GM23338 (cell line): ENCODE measurements at regions not wholly inside any gene's neighbourhood (a gene's known extent, or its start where the extent isn't known, plus 50 kb on each side); places are given as distances from the start of the nearest gene placed in this dataset.

Experiments
- ATAC-seq: fragments of 200-7000 bp; cut with Tn5 transposase; 3 replicates; pipeline ENCODE4 v1.9.1; 2020
- DNase-seq: peaks from one replicate; pipeline ENCODE4 v3.0.0-alpha.2; 2015; ENCODE audit warnings: low spot score
- H2AFZ ChIP-seq: fragments of 200-600 bp; sonication (generic); 2 replicates; pipeline ENCODE4 v1.8.0; 2016; ENCODE audit warnings: antibody characterized with exemption, mild to moderate bottlenecking, moderate library complexity
- H3F3A ChIP-seq: fragments of 200-600 bp; sonication (generic); replicated peaks from 2 replicates; pipeline ENCODE4 v1.8.0; 2017; ENCODE audit warnings: antibody characterized with exemption, mixed run types, low read depth
- H3K27ac ChIP-seq: fragments of 200-600 bp; sonication (generic); 2 replicates; pipeline ENCODE4 v1.6.1; 2016; ENCODE audit warnings: low read depth
- H3K27me3 ChIP-seq: fragments of 200-600 bp; sonication (generic); 2 replicates; pipeline ENCODE4 v1.8.0; 2016; ENCODE audit warnings: mild to moderate bottlenecking, mixed run types, moderate library complexity; ENCODE audit not compliant: insufficient read depth
- H3K36me3 ChIP-seq: fragments of 200-600 bp; sonication (generic); 2 replicates; pipeline ENCODE4 v1.8.0; 2016; ENCODE audit warnings: mild to moderate bottlenecking; ENCODE audit not compliant: insufficient read depth
- H3K4me1 ChIP-seq: fragments of 200-600 bp; sonication (generic); 2 replicates; pipeline ENCODE4 v1.8.0; 2016; ENCODE audit warnings: mild to moderate bottlenecking, moderate library complexity; ENCODE audit not compliant: insufficient read depth
- H3K4me2 ChIP-seq: fragments of 200-600 bp; sonication (generic); 2 replicates; pipeline ENCODE4 v1.7.1; 2017; ENCODE audit warnings: mixed run types
- H3K4me3 ChIP-seq: fragments of 200-600 bp; sonication (generic); 2 replicates; pipeline ENCODE4 v1.6.1; 2016; ENCODE audit warnings: mixed run types
- H3K79me2 ChIP-seq: fragments of 200-600 bp; sonication (generic); replicated peaks from 2 replicates; pipeline ENCODE4 v1.8.0; 2017; ENCODE audit warnings: mild to moderate bottlenecking; ENCODE audit not compliant: insufficient read depth
- H3K9me2 ChIP-seq: fragments of 200-600 bp; sonication (generic); 2 replicates; pipeline ENCODE4 v1.8.0; 2017; ENCODE audit not compliant: insufficient read depth
- H4K20me1 ChIP-seq: fragments of 200-600 bp; sonication (generic); replicated peaks from 2 replicates; pipeline ENCODE4 v1.8.0; 2017; ENCODE audit warnings: mild to moderate bottlenecking; ENCODE audit not compliant: insufficient read depth
- H3K27ac Mint-ChIP-seq: 2 replicates; pipeline ENCODE4 v1.8.0; 2020; ENCODE audit warnings: inconsistent platforms, mild to moderate bottlenecking, moderate library complexity, mixed read lengths
- H3K27me3 Mint-ChIP-seq: 3 replicates; pipeline ENCODE4 v1.8.0; 2022; ENCODE audit warnings: low read depth, mild to moderate bottlenecking, moderate library complexity, mixed read lengths, inconsistent platforms; ENCODE audit not compliant: insufficient read depth, poor library complexity
- H3K36me3 Mint-ChIP-seq: 3 replicates; pipeline ENCODE4 v1.8.0; 2021; ENCODE audit warnings: low read depth, mild to moderate bottlenecking, inconsistent platforms, moderate library complexity, mixed read lengths
- H3K4me1 Mint-ChIP-seq: 3 replicates; pipeline ENCODE4 v1.8.0; 2020; ENCODE audit warnings: mild to moderate bottlenecking, inconsistent platforms, mixed read lengths
- H3K4me3 Mint-ChIP-seq: 3 replicates; pipeline ENCODE4 v1.8.0; 2021; ENCODE audit warnings: moderate library complexity, mild to moderate bottlenecking, inconsistent platforms, mixed read lengths
- H3K9me3 Mint-ChIP-seq: 3 replicates; pipeline ENCODE4 v1.8.0; 2020; ENCODE audit warnings: moderate library complexity, mild to moderate bottlenecking, inconsistent platforms, mixed read lengths
- CREB1 ChIP-seq: fragments of 250-450 bp; sonication (Bioruptor Pico); IDR thresholded peaks from 2 replicates; pipeline ENCODE4 v1.5.0; 2020; ENCODE audit warnings: low read depth, mild to moderate bottlenecking, moderate library complexity
- EZH2 ChIP-seq: fragments of 200-600 bp; sonication (generic); IDR thresholded peaks from one replicate; pipeline ENCODE4 v1.8.0; 2017; ENCODE audit warnings: antibody characterized with exemption, mild to moderate bottlenecking, low read depth; ENCODE audit not compliant: unreplicated experiment
- EZH2phosphoT487 ChIP-seq: fragments of 200-600 bp; sonication (generic); IDR thresholded peaks from one replicate; pipeline ENCODE4 v1.8.1; 2018; ENCODE audit warnings: antibody characterized with exemption; ENCODE audit not compliant: unreplicated experiment
- JUNB ChIP-seq: IDR thresholded peaks from one replicate; pipeline ENCODE4 v1.6.1; 2016; ENCODE audit warnings: antibody characterized with exemption; ENCODE audit not compliant: unreplicated experiment
- POLR2AphosphoS5 ChIP-seq: IDR thresholded peaks from 2 replicates; pipeline ENCODE4 v1.6.1; 2016; ENCODE audit warnings: antibody characterized with exemption, low read depth
- STAT1 ChIP-seq: IDR thresholded peaks from one replicate; pipeline ENCODE4 v1.6.1; 2016; ENCODE audit warnings: antibody characterized with exemption; ENCODE audit not compliant: unreplicated experiment
- ZNF114 ChIP-seq: fragments of 250-450 bp; sonication (Bioruptor Pico); IDR thresholded peaks from 2 replicates; pipeline ENCODE4 v1.5.0; 2020; ENCODE audit warnings: mild to moderate bottlenecking, moderate library complexity
- ZNF331 ChIP-seq: fragments of 250-450 bp; sonication (Bioruptor Pico); IDR thresholded peaks from 2 replicates; pipeline ENCODE4 v1.5.0; 2020; ENCODE audit warnings: low read depth, mild to moderate bottlenecking, moderate library complexity
- TF ChIP-seq, protein P1 (sequence below): fragments of 250-450 bp; sonication (Bioruptor Pico); IDR thresholded peaks from 2 replicates; pipeline ENCODE4 v1.5.0; 2020; ENCODE audit warnings: mild to moderate bottlenecking, moderate library complexity
- TF ChIP-seq, protein P2 (sequence below): IDR thresholded peaks from one replicate; pipeline ENCODE4 v1.6.1; 2018; ENCODE audit warnings: antibody characterized with exemption; ENCODE audit not compliant: unreplicated experiment
- TF ChIP-seq, protein P3 (sequence below), 2 experiments: fragments of 200-600 bp in 1 of 2; sonication (generic) in 1 of 2; conservative IDR thresholded peaks; 2 replicates each; pipeline versions ENCODE4 v1.5.1 to v1.6.1; 2016 to 2017; ENCODE audit warnings: antibody characterized with exemption in 2 of 2, low read depth in 2 of 2, mild to moderate bottlenecking in 2 of 2, moderate library complexity in 1 of 2

DNA sequence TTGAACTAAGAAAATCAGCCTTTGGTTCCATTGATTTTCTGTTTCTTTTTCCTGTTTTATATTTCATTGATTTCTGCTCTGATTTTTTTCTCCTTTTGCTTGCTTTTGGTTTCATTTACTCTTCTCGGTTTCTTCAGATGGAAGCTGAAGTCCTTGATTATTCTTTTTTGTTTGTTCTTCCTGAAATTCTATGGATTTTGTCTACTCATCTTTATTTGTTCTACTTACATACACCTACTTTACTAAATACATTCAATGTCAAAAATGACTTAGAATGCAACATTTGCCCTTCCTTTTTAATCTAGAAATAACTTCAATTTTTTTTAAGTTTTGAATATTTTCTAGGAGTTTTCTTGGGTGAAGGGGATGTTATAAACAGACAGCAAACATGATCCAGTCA is 612.5 kb downstream of the METTL4 start (continued):
- TF ChIP-seq, protein P1, sequence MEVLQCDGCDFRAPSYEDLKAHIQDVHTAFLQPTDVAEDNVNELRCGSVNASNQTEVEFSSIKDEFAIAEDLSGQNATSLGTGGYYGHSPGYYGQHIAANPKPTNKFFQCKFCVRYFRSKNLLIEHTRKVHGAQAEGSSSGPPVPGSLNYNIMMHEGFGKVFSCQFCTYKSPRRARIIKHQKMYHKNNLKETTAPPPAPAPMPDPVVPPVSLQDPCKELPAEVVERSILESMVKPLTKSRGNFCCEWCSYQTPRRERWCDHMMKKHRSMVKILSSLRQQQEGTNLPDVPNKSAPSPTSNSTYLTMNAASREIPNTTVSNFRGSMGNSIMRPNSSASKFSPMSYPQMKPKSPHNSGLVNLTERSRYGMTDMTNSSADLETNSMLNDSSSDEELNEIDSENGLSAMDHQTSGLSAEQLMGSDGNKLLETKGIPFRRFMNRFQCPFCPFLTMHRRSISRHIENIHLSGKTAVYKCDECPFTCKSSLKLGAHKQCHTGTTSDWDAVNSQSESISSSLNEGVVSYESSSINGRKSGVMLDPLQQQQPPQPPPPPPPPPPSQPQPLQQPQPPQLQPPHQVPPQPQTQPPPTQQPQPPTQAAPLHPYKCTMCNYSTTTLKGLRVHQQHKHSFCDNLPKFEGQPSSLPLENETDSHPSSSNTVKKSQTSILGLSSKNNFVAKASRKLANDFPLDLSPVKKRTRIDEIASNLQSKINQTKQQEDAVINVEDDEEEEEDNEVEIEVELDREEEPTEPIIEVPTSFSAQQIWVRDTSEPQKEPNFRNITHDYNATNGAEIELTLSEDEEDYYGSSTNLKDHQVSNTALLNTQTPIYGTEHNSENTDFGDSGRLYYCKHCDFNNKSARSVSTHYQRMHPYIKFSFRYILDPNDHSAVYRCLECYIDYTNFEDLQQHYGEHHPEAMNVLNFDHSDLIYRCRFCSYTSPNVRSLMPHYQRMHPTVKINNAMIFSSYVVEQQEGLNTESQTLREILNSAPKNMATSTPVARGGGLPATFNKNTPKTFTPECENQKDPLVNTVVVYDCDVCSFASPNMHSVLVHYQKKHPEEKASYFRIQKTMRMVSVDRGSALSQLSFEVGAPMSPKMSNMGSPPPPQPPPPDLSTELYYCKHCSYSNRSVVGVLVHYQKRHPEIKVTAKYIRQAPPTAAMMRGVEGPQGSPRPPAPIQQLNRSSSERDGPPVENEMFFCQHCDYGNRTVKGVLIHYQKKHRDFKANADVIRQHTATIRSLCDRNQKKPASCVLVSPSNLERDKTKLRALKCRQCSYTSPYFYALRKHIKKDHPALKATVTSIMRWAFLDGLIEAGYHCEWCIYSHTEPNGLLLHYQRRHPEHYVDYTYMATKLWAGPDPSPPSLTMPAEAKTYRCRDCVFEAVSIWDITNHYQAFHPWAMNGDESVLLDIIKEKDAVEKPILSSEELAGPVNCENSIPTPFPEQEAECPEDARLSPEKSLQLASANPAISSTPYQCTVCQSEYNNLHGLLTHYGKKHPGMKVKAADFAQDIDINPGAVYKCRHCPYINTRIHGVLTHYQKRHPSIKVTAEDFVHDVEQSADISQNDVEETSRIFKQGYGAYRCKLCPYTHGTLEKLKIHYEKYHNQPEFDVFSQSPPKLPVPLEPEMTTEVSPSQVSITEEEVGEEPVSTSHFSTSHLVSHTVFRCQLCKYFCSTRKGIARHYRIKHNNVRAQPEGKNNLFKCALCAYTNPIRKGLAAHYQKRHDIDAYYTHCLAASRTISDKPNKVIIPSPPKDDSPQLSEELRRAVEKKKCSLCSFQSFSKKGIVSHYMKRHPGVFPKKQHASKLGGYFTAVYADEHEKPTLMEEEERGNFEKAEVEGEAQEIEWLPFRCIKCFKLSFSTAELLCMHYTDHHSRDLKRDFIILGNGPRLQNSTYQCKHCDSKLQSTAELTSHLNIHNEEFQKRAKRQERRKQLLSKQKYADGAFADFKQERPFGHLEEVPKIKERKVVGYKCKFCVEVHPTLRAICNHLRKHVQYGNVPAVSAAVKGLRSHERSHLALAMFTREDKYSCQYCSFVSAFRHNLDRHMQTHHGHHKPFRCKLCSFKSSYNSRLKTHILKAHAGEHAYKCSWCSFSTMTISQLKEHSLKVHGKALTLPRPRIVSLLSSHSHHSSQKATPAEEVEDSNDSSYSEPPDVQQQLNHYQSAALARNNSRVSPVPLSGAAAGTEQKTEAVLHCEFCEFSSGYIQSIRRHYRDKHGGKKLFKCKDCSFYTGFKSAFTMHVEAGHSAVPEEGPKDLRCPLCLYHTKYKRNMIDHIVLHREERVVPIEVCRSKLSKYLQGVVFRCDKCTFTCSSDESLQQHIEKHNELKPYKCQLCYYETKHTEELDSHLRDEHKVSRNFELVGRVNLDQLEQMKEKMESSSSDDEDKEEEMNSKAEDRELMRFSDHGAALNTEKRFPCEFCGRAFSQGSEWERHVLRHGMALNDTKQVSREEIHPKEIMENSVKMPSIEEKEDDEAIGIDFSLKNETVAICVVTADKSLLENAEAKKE: no peak
- TF ChIP-seq JUNB (no peak), CREB1 (CRISPR knock-in tag) (no peak), ZNF114 (CRISPR knock-in tag) (no peak)
- TF ChIP-seq, protein P2, sequence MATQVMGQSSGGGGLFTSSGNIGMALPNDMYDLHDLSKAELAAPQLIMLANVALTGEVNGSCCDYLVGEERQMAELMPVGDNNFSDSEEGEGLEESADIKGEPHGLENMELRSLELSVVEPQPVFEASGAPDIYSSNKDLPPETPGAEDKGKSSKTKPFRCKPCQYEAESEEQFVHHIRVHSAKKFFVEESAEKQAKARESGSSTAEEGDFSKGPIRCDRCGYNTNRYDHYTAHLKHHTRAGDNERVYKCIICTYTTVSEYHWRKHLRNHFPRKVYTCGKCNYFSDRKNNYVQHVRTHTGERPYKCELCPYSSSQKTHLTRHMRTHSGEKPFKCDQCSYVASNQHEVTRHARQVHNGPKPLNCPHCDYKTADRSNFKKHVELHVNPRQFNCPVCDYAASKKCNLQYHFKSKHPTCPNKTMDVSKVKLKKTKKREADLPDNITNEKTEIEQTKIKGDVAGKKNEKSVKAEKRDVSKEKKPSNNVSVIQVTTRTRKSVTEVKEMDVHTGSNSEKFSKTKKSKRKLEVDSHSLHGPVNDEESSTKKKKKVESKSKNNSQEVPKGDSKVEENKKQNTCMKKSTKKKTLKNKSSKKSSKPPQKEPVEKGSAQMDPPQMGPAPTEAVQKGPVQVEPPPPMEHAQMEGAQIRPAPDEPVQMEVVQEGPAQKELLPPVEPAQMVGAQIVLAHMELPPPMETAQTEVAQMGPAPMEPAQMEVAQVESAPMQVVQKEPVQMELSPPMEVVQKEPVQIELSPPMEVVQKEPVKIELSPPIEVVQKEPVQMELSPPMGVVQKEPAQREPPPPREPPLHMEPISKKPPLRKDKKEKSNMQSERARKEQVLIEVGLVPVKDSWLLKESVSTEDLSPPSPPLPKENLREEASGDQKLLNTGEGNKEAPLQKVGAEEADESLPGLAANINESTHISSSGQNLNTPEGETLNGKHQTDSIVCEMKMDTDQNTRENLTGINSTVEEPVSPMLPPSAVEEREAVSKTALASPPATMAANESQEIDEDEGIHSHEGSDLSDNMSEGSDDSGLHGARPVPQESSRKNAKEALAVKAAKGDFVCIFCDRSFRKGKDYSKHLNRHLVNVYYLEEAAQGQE: no peak

DNA sequence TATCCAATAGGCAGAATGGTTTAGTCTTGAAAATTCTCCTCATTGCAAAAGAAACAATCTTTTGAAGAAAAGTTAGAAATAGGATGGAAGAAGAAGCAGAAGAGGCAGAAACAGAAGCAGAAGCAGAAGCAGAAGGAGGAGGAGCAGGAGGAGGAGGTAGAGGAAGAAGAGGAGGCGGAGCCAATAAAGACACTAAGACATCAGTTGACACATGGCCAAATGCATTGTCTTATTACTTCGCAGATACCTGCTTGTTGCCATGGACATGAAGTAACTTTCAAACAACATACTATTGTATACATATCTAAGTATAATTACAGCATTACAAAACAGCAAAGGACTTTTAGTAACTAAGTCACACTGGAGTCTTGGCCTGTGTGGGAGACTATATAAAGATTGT is 606.3 kb downstream of the METTL4 start:
- Histone ChIP-seq H3K36me3 (no peaks in the 10 kb centered on the region), H3K9me2 (peaks cover 10% of the 10 kb centered on the region), H3K27me3 (peaks cover 6% of the 10 kb centered on the region), H3K4me3 (no peak overlapping the region), H3K79me2 (no peaks in the 10 kb centered on the region), H2AFZ (no peak overlapping the region), H3K4me1 (peaks cover 10% of the 10 kb centered on the region), H3K27ac (no peak overlapping the region), H3F3A (no peaks in the 10 kb centered on the region), H3K4me2 (no peak overlapping the region), H4K20me1 (no peaks in the 10 kb centered on the region)
- no peak overlapping the region for H3K4me3 Mint-ChIP-seq
- ATAC-seq: no peak
- peaks cover 5% of the 10 kb centered on the region; the same call in 1 of the 3 replicates for H3K4me1 Mint-ChIP-seq
- peaks cover 3% of the 10 kb centered on the region; the same call in 1 of the 3 replicates for H3K9me3 Mint-ChIP-seq
- no peak overlapping the region for H3K27ac Mint-ChIP-seq
- peaks cover 3% of the 10 kb centered on the region for H3K27me3 Mint-ChIP-seq
- no peak for DNase-seq
- H3K36me3 Mint-ChIP-seq: no peaks in the 10 kb centered on the region
- TF ChIP-seq, protein P3, sequence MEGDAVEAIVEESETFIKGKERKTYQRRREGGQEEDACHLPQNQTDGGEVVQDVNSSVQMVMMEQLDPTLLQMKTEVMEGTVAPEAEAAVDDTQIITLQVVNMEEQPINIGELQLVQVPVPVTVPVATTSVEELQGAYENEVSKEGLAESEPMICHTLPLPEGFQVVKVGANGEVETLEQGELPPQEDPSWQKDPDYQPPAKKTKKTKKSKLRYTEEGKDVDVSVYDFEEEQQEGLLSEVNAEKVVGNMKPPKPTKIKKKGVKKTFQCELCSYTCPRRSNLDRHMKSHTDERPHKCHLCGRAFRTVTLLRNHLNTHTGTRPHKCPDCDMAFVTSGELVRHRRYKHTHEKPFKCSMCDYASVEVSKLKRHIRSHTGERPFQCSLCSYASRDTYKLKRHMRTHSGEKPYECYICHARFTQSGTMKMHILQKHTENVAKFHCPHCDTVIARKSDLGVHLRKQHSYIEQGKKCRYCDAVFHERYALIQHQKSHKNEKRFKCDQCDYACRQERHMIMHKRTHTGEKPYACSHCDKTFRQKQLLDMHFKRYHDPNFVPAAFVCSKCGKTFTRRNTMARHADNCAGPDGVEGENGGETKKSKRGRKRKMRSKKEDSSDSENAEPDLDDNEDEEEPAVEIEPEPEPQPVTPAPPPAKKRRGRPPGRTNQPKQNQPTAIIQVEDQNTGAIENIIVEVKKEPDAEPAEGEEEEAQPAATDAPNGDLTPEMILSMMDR (conservative IDR thresholded peaks at IDR 0.05; ENCODE audit: low read depth in 2 of 2): no peak
- TF ChIP-seq STAT1 (no peak), POLR2AphosphoS5 (no peak), EZH2phosphoT487 (no peak), ZNF331 (CRISPR knock-in tag) (no peak), CREB1 (CRISPR knock-in tag) (no peak), JUNB (no peak), EZH2 (no peak)
